Breast epithelium (tissue), 3 donors: ENCODE measurements at regions not wholly inside any gene's neighbourhood (a gene's known extent, or its start where the extent isn't known, plus 50 kb on each side); places are given as distances from the start of the nearest gene placed in this dataset.

Experiments used
- POLR2A ChIP-seq: fragments of 450-650 bp; IDR thresholded peaks from one replicate; pipeline ENCODE4 v1.6.1; 2016; ENCODE audit warnings: antibody characterized with exemption, mild to moderate bottlenecking, moderate library complexity
- TF ChIP-seq, protein P1 (sequence below), 3 donors: fragments of 450-650 bp; IDR thresholded peaks; one replicate each; pipeline ENCODE4 v1.5.1; 2016 to 2017; ENCODE audit warnings: antibody characterized with exemption in 3 of 3, mild to moderate bottlenecking in 3 of 3, moderate library complexity in 3 of 3

DNA sequence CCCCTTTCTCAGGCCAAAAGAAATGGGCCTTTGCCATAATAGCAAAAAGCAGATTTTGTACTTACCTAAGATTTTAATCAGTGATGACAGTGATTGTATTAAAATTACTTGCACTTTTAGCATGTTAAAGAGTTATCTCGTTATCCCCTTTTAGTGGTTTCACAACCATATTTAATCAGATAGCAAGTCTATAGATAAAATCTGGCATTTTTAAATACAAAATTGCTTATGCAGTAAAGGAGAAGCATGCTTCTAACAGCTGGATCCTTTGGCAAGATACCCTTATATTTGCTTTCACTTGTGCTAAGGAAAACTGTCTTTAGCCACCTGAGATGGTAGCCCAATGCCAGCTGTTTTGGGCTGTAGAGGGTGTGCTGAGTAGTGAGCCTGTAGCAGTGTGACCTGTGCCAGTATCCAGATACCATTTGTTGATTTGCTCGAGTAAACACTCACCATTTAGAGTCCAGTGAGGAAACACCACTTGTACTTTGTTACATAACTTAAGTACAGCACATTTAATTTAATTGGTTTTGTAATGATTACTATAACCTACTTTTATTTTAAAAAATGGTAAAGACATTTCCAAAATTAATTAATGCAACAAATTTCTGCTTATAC, 314.4 kb upstream of the ZP4 start:
- TF ChIP-seq, protein P1, sequence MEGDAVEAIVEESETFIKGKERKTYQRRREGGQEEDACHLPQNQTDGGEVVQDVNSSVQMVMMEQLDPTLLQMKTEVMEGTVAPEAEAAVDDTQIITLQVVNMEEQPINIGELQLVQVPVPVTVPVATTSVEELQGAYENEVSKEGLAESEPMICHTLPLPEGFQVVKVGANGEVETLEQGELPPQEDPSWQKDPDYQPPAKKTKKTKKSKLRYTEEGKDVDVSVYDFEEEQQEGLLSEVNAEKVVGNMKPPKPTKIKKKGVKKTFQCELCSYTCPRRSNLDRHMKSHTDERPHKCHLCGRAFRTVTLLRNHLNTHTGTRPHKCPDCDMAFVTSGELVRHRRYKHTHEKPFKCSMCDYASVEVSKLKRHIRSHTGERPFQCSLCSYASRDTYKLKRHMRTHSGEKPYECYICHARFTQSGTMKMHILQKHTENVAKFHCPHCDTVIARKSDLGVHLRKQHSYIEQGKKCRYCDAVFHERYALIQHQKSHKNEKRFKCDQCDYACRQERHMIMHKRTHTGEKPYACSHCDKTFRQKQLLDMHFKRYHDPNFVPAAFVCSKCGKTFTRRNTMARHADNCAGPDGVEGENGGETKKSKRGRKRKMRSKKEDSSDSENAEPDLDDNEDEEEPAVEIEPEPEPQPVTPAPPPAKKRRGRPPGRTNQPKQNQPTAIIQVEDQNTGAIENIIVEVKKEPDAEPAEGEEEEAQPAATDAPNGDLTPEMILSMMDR (IDR thresholded peaks at IDR 0.05) = no peak
- TF ChIP-seq POLR2A = no peak
